HepG2 (cell line): ENCODE measurements at regions not wholly inside any gene's neighbourhood (a gene's known extent, or its start where the extent isn't known, plus 50 kb on each side); places are given as distances from the start of the nearest gene placed in this dataset.

Experiments used
- ATF1 ChIP-seq: IDR thresholded peaks from 2 replicates; pipeline ENCODE4 v1.6.1; 2016; ENCODE audit warnings: mild to moderate bottlenecking, control low read depth
- CTCF ChIP-seq: sonication (generic); formaldehyde crosslinking; IDR thresholded peaks from 2 replicates; pipeline ENCODE4 v1.5.0; 2020; ENCODE audit warnings: mild to moderate bottlenecking, missing genetic modification reagents, moderate library complexity
- NAIF1 ChIP-seq: sonication (generic); formaldehyde crosslinking; IDR thresholded peaks from 2 replicates; pipeline ENCODE4 v1.5.0; 2020; ENCODE audit warnings: mild to moderate bottlenecking, missing genetic modification reagents, borderline replicate concordance
- POLR2A ChIP-seq, 2 experiments: IDR thresholded peaks; 2 replicates each; pipeline ENCODE4 v1.6.1; 2011; ENCODE audit warnings: low read depth in 2 of 2, low read length in 2 of 2, mild to moderate bottlenecking in 1 of 2, moderate library complexity in 1 of 2; ENCODE audit not compliant: insufficient read depth in 1 of 2
- RARG ChIP-seq: sonication (generic); formaldehyde crosslinking; IDR thresholded peaks from 2 replicates; pipeline ENCODE4 v1.4.0; 2020; ENCODE audit warnings: low read depth, mild to moderate bottlenecking, missing genetic modification reagents
- TBL1XR1 ChIP-seq: fragments of 150-350 bp; IDR thresholded peaks from 2 replicates; pipeline ENCODE4 v1.6.1; 2014; ENCODE audit warnings: borderline replicate concordance, low read length; ENCODE audit not compliant: partially characterized antibody
- UBTF ChIP-seq: sonication (generic); formaldehyde crosslinking; IDR thresholded peaks from 2 replicates; pipeline ENCODE4 v1.4.0; 2020; ENCODE audit warnings: mild to moderate bottlenecking, missing genetic modification reagents

- TF ChIP-seq UBTF (no peak), TBL1XR1 (no peak), RARG (CRISPR knock-in tag) (no peak), POLR2A (IDR thresholded peaks at IDR 0.05; ENCODE audit: insufficient read depth in 1 of 2, low read depth in 2 of 2, low read length in 2 of 2) (no peak), ATF1 (CRISPR knock-in tag) (no peak), CTCF (CRISPR knock-in tag) (no peak), NAIF1 (no peak)
Observed at GRCh38 chr5:103690676-103691075, 128.1 kb upstream of the NUDT12 start.
